ENCODE measurements at regions not wholly inside any gene's neighbourhood (a gene's known extent, or its start where the extent isn't known, plus 50 kb on each side); places are given as distances from the start of the nearest gene placed in this dataset.

GRCh38 chr14:22158560-22158959 is 430.5 kb downstream of the DAD1 start:
- no peaks in the 10 kb centered on the region for H3K9me3 ChIP-seq (ENCODE audit: control insufficient read depth, insufficient read depth, low read length)
- POLR2A ChIA-PET: no interaction called here
- H3K27me3 ChIP-seq (ENCODE audit: control insufficient read depth, insufficient read depth, low read length): peaks cover 2% of the 10 kb centered on the region
- H3K4me3 ChIP-seq (ENCODE audit: low read depth, low read length): no peak overlapping the region
- TF ChIP-seq CTCF (IDR thresholded peaks at IDR 0.05; ENCODE audit: low read depth, low read length): no peak
- CTCF ChIA-PET: interaction anchor here (1.3 to 4.5 kb wide), 2 partner anchors 27 to 42 kb away, joined by 4 to 13 read pairs; no protein-coding TSS in a partner anchor
- DNase-seq (ENCODE audit: low read depth, low spot score): no peak
- no peak overlapping the region for H3K27ac ChIP-seq (ENCODE audit: low read depth, low read length)

- Histone ChIP-seq H3K4me3 (ENCODE audit: low read depth, low read length) (no peak overlapping the region), H3K27me3 (ENCODE audit: control insufficient read depth, insufficient read depth, low read length) (peaks cover 2% of the 10 kb centered on the region), H3K27ac (ENCODE audit: low read depth, low read length) (no peak overlapping the region), H3K9me3 (ENCODE audit: control insufficient read depth, insufficient read depth, low read length) (no peaks in the 10 kb centered on the region)
- ChIA-PET CTCF (interaction anchor here (4.5 kb wide), 1 partner anchor 45 kb away, joined by 13 read pairs; no protein-coding TSS in a partner anchor), POLR2A (no interaction called here)
- DNase-seq (ENCODE audit: low read depth, low spot score): no peak
- no peak for TF ChIP-seq CTCF (IDR thresholded peaks at IDR 0.05; ENCODE audit: low read depth, low read length)
Measured at GRCh38 chr14:22155571-22155970, 433.5 kb downstream of the DAD1 start.

GRCh38 chr14:22152903-22153302 is 436.1 kb downstream of the DAD1 start:
- ChIA-PET CTCF (interaction anchor here (1.0 to 1.9 kb wide), 2 partner anchors 10 to 48 kb away, joined by 4 to 5 read pairs; no protein-coding TSS in a partner anchor), POLR2A (no interaction called here)
- Histone ChIP-seq H3K9me3 (ENCODE audit: control insufficient read depth, insufficient read depth, low read length) (no peaks in the 10 kb centered on the region), H3K27me3 (ENCODE audit: control insufficient read depth, insufficient read depth, low read length) (peaks cover 8% of the 10 kb centered on the region), H3K27ac (ENCODE audit: low read depth, low read length) (no peak overlapping the region), H3K4me3 (ENCODE audit: low read depth, low read length) (no peak overlapping the region)
- no peak for DNase-seq (ENCODE audit: low read depth, low spot score)
- TF ChIP-seq CTCF (IDR thresholded peaks at IDR 0.05; ENCODE audit: low read depth, low read length): no peak

- peaks cover 10% of the 10 kb centered on the region for H3K27me3 ChIP-seq (ENCODE audit: control insufficient read depth, insufficient read depth, low read length)
- H3K4me3 ChIP-seq (ENCODE audit: low read depth, low read length): no peak overlapping the region
- POLR2A ChIA-PET: no interaction called here
- TF ChIP-seq CTCF (IDR thresholded peaks at IDR 0.05; ENCODE audit: low read depth, low read length): no peak
- H3K9me3 ChIP-seq (ENCODE audit: control insufficient read depth, insufficient read depth, low read length): no peaks in the 10 kb centered on the region
- H3K27ac ChIP-seq (ENCODE audit: low read depth, low read length): no peak overlapping the region
- DNase-seq (ENCODE audit: low read depth, low spot score): no peak
- CTCF ChIA-PET: no interaction called here
Measured at GRCh38 chr14:22152161-22152870, 436.7 kb downstream of the DAD1 start.

- no peak for DNase-seq (ENCODE audit: low read depth, low spot score)
- no peak overlapping the region for H3K4me3 ChIP-seq (ENCODE audit: low read depth, low read length)
- peaks cover 12% of the 10 kb centered on the region for H3K27me3 ChIP-seq (ENCODE audit: control insufficient read depth, insufficient read depth, low read length)
- no peaks in the 10 kb centered on the region for H3K9me3 ChIP-seq (ENCODE audit: control insufficient read depth, insufficient read depth, low read length)
- ChIA-PET CTCF (no interaction called here), POLR2A (no interaction called here)
- H3K27ac ChIP-seq (ENCODE audit: low read depth, low read length): no peak overlapping the region
- no peak for TF ChIP-seq CTCF (IDR thresholded peaks at IDR 0.05; ENCODE audit: low read depth, low read length)
Measured at GRCh38 chr14:22151121-22151520, 437.9 kb downstream of the DAD1 start.
